NCI-H226 (cell line): ENCODE measurements at regions not wholly inside any gene's neighbourhood (a gene's known extent, or its start where the extent isn't known, plus 50 kb on each side); places are given as distances from the start of the nearest gene placed in this dataset.
"Not testable (repeated sequence)": the region's sequence is repeated elsewhere in the genome, so short reads cannot be mapped to it uniquely, and the experiment has no call there.

Experiments
- DNase-seq: peaks from one replicate; pipeline ENCODE4 v3.0.0-alpha.2; 2015

DNA sequence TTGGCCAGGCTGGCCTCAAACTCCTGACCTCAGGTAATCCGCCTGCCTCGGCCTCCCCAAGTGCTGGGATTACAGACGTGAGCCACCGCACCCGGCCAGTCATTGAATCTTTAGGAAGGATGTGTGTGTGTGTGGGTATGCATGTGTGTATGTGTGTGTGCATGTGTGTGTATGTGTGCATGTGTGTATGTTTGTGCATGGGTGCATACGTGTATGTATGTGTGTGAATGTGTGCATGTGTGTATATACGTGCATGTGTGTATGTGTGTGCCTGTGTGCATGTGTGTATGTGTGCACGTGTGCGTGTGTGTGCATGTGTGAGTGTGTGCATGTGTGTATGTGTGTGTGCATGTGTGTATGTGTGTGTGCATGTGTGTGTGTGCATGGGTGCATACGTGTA lies 120.1 kb upstream of the SHH start:
- DNase-seq = not testable (repeated sequence)

GRCh38 chr7:155931396-155932085 lies 119.3 kb upstream of the SHH start:
- DNase-seq = no peak

DNA sequence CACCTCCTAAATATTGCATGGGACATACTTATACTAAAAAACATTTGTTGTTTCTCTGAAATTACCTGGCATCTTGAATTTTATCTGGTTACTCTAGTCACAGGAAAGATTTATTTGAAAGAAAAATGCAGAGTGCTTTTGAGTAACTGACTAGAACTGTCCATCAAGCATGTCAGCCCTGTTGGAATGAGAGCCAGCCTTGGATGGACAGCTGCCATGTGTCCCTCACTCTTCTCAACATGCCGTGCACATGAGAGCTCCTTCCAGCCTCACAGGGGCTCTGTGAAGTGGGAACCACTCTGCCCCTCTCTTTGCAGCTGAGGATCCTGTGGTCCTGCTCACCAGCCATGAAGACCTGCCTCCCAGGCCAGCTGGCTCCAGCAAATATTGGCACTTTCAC lies 118.3 kb upstream of the SHH start:
- DNase-seq = no peak

DNA sequence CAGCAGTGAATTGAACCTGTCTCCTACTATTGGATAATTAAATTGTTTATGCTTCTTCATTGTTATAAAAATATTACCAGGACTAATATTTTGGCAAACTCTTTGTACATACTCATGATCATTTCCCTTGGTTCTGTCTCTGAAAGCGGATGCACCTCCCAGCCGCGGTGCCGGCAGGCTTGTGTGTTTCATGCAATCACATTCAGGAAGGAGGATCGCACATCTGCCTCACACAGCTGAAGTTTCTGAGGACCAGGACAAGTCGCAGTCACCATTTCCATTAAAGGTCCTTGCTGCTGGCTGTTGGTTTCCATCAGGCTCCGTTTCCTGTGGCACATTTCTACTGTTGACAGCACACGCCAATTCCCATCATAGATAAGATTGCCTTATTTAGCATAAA lies 117.8 kb upstream of the SHH start:
- no peak for DNase-seq

DNA sequence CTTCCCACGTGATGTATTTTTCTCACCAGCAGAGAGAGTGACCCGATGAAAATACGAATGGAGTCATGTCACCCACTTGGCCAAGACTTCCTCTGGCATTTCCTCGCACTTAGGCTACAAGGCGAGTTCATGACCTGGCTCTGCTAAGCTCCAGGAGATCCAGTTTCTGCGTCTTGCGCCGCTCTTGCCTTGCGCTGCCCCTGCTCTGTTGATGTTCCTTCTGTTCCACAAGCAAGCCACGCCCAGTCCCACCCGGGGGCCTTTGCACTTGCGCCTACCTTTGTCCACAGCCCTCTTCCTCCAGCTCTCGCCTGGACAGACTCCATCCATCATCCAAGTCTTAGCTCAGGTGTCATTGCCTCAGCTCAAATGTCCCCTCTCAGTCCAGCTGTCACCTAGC lies 116.3 kb upstream of the SHH start:
- DNase-seq = no peak

DNA sequence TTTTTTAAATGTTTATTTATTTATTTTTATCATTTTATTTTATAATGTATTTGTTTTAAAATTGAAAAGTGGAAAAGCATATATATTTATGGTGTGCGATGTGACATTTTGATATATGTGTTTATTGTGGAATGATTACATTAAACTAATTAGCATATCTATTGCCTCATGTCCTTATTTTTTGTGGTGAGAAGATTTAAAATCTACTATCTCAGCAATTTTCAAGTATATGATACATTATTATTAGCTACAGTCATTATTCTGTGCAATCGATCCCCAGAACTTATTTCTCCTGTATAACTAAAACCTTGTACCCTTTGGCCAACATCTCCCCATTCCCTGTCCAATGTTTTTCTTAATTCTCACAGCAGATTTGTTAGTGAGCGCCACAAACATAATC lies 115.6 kb upstream of the SHH start:
- no peak for DNase-seq

DNA sequence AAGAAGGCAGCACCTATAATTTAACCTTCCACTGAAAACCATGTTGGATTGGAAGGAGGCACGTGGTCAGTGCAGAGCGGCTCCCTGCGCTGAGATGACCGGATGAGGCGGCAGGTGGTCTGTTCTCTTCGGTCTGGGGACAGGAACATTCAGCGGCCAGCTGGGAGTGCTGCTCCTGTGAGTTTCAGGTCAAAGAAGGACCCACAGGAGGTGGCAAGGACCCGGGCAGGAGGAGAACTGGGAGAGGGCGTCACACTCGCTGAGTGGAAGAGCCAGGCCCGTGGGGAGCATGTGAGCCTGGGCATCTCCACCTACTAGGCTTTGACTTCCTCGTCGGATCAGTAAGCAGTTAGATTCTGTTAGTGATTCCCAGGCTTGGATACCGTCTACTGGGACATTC lies 113.4 kb upstream of the SHH start:
- DNase-seq = no peak

- no peak for DNase-seq
Measured at GRCh38 chr7:155922067-155922816, 110.0 kb upstream of the SHH start.

DNA sequence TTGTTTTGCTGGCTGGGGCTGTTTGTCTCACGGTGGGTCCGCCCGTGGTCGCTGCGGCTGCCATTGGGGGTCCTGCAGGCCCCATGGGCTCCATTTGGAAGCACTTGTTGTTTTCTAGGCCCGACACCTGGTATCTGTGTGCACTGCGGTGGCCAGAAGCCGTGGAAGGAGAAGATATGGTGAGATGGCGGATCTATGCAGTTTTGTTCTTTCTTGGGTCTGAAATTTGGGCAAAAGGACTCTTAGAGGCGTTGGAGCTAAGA lies 109.5 kb upstream of the SHH start:
- no peak for DNase-seq

GRCh38 chr7:155921086-155921803 lies 109.0 kb upstream of the SHH start:
- no peak for DNase-seq

DNA sequence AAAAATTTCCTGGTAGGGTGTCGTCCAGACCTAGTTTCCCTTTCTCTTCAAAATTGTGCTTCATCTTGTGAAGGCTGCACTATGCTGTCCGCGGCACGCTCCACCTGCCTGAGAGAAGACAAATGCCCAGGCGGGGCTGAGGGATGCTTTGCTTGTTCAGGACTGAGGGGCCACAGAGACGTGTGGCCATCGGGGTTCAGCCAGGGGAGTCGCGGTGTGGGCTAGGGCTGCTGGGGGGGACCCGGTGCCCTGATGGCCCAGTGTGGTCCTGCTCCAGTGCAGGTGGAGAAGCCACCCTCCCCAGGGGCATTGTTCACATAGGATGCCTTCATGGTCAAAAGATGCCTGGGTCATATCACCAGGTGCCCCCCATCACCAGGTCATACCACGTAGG lies 107.8 kb upstream of the SHH start:
- no peak for DNase-seq

DNA sequence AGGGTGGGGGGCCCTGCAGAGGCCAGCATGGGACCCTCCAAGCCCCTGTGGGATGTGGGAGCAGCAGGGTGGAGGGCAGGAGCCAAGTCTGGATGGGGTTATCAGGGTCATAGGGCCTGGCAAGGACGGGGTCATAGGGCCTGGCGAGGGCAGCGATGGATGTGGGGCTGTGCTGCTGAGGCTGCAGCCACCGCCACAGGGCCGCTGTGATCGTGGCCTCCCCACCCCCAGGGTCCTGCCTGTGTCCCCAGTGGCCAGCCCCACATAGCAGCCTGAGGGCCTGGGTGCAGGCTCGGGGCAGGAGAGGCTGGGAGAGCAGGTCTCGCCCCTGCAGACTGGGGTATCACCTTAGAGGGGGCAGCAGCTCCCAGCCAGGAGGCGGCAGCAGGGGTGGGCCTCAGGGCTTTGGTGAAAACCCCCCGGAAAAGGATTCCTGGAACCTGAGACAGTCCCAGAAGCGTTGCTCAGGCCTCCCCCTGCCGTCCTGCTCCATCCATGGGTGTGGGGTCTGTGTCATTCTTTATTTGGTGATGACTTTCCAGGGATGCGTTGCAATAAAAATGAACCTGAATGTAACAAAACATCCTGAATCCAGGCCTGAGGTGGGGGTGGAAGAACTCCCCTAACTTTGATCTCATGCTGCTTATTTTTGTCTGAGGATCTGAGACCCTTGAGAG lies 107.3 kb upstream of the SHH start:
- DNase-seq = no peak

GRCh38 chr7:155918720-155919390 lies 106.6 kb upstream of the SHH start:
- DNase-seq = no peak

DNA sequence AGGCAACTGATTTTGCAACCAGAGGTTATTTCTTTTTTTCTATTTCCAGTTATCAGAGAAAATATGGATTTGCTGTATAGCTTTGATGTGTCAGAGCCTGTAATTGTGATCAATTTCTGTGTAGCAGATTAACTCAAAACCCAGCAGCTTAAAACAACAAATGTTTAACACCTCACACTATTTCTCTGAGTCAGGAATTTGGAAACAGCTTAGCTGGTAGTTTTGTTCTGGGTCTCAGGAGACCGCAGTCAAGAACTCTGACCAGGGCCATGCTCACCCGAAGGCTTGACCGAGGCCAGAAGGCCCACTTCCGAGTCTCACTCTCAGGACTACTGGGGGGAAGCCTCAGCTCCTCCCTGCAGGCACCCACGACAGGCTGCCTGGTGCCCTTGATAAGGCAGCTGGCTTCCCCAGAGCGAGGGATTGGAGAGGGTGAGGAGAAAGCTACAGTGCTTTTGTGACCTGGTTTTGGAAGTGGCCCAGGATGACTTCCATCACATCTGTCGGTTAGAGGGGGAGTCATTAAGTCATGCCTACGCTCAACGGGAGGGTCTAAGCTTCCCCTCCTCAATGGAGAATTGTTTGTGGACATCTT lies 105.7 kb upstream of the SHH start:
- DNase-seq = no peak

DNA sequence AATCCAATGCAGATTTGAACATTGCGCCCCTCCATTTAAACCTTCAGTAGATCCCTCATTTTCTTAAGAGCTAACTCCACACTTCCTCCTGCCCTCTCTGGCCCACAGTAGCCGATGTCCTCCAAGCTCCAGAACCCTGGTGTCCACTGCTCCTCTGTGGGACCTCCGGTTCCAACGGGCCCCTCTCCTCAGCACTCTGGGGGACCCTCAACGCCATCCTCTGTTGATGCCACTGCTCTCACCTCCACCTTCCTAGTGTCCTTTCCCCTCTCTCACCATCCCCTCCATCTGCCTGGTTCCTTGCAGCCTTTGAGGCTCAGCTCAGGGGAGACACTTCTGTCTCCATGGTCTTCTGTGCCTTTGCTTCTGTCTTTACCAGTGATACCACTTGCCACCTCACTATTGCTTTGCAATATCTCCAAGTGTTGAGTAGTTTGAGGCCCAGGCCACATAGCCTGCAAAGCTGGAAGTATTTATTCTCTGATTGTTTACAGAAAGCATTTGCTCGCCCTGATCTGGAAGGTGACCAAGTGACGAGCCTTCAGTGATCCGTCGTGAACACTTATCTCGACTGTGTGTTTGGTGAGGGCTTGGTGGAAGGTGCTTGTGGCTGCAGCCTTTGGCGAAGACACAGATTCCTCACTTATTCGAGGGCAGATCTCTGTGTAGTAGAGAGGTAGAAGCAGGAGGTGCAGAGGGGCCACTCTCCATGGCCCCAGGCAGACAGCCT lies 104.8 kb upstream of the SHH start:
- no peak for DNase-seq

DNA sequence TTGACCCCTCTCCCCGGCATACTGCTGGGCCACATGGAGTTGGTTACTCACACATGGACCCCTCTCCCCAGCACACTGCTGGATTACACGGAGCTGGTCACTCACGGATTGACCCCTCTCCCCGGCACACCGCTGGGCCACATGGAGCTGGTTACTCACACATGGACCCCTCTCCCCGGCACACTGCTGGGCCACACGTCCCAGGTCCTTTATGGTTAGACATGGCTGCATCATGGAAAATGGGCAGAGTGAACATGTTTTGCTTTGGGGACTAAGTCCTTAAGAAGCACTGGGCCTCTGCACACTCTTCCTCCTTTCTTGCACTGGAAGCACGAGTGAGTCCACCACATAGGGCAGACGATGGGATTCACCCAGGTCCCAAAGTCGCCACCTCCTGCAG lies 102.1 kb upstream of the SHH start:
- no peak for DNase-seq

DNA sequence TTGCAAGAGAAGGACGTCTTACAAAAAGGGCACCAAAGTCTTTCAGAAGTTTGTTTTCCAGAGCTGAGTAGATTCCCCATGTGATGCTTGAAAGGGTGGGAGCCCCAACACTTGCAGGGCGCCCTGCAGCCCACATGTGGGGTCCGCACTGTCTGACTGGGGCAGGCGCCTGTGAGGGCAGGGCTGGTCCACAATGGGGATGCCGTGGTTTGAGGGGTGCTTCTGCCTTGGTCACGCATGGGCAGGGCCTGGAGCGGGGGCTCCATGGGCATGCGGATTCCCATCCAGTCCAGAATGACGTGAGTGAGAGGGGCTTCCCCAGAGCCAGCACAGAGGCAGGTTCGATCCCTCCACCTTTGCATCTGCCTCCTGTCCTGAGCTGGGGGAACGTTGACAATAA lies 101.5 kb upstream of the SHH start:
- no peak for DNase-seq

DNA sequence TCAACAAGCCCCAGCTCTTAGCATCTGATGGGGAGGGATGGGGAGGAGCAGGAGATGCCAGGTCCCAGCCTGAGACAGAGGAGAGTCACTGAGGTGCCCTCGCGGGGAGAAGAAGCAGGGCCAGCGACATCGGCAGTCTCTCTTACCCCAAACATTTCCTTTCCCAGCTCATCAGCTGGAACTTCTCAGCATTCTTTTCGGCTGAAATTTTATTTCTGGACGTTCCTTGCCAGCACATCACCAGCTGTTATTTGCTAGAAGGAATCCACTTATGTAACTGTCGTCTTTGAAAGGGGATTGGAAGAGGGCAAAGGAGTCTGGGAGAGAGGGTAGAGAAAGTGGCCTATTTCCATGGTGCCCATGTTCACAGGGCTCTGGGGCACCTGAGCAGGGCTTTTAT lies 101.0 kb upstream of the SHH start:
- DNase-seq = no peak

- no peak for DNase-seq
Measured at GRCh38 chr7:155911471-155912105, 99.3 kb upstream of the SHH start.

DNA sequence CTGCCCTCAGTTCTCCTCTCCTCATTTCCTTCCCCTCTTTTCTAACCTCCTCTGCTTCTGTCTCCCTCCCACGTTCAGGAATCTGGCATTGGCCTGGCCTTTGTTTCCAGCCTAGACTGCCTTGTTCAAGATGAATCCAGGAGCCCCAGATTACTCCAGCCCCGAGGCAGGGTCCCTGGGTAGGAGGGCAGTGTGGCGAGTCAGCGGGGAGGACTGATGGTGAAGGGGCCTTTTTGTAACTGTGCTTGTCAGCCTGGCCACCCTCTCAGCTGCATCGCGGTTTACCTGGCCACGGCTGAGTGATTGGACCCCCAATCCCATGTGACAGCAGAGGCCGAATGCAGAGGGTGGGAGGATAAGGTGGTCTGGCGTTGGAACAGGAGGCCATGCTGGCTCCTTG lies 96.1 kb upstream of the SHH start:
- no peak for DNase-seq

- no peak for DNase-seq
Measured at GRCh38 chr7:155907450-155908200, 95.4 kb upstream of the SHH start.
